Omental fat pad (tissue), 3 donors: ENCODE measurements at regions not wholly inside any gene's neighbourhood (a gene's known extent, or its start where the extent isn't known, plus 50 kb on each side); places are given as distances from the start of the nearest gene placed in this dataset.

Experiments used
- ATAC-seq: fragments of 150-250 bp; one replicate; pipeline ENCODE4 v1.9.1; 2016; ENCODE audit warnings: mild to moderate bottlenecking, moderate library complexity; ENCODE audit not compliant: low FRiP score
- DNase-seq: peaks from one replicate; pipeline ENCODE4 v3.0.0-alpha.2; 2019; ENCODE audit warnings: low spot score
- CTCF ChIP-seq, 3 donors: fragments of 450-650 bp; IDR thresholded peaks; one replicate each; pipeline ENCODE4 v1.5.1; 2016 to 2017; ENCODE audit warnings: antibody characterized with exemption in 3 of 3, mild to moderate bottlenecking in 3 of 3, moderate library complexity in 2 of 3

DNA sequence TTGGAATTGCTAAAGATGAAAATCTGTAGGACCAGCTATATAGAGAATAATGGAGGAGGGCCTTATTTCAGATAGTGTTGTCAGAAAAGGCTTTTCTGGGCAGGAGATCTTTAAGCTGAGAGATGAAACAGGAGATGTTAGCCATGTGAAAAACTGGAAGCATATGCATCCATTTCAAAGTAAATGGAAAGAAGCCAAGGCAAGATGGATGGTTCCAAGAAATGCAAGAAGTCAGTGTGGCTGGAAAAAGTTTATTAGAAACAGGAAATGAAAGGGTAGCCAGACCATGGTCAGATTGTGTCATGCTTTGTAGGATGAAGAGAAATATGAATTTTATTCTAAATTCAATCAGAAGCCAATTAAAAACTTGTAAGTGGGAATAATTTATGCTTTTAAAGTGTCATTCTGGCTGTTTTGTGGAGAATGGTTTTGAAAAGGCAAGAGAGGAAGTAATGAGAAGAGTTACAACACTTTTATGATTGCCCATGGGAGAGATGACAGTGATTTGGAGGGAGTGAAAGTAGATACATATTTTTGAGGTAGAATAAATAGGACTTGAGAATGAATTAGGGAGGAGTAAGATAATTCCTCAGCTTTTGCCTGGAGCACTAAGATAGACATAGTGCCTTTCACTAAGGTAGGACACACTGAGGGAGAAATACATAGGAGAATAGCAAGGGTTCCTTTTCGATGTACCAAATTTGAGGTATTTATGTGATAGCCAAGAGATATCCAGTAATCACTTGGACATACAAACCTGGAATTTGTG, 620.1 kb downstream of the HTR1B start:
- DNase-seq (no peak), ATAC-seq (peak; percentile 66)
- TF ChIP-seq CTCF (IDR thresholded peaks at IDR 0.05) = no peak

- TF ChIP-seq CTCF (IDR thresholded peaks at IDR 0.05) = no peak
- no peak for ATAC-seq
- no peak for DNase-seq
Measured at GRCh38 chr6:76840865-76841264, 622.4 kb downstream of the HTR1B start.

DNA sequence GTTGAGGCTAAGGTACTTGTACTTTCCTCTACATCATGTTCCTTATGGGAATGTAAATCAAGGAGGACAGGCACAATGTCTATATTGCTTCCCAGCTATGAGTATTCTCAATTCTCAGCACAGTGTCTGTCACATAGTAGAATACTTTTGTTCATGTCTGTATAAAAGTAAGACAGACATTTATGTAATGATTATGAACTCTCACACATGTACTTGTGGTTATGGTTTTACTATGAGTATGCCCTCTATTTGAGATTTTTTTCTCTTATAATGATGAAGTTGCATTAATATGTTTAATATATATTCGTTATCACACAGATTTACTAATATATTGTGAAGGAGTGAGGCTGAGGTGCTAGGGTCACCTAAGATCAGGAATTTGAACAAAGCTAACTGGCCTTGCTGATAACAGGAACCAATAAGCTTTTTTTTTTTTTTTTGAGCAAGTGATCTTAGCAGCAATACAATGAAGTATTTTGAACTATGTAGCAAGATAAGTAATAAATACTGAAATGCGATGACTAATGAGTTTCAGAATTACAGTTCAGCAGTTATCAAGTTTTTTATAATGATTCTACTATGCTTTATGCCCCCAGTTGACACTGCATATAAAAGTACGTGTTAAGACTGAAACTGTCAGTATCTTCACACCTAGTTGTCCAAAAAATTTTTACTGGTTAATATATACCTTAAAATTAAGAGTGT, 623.1 kb downstream of the HTR1B start:
- no peak for TF ChIP-seq CTCF (IDR thresholded peaks at IDR 0.05)
- DNase-seq = no peak
- ATAC-seq = no peak

DNA sequence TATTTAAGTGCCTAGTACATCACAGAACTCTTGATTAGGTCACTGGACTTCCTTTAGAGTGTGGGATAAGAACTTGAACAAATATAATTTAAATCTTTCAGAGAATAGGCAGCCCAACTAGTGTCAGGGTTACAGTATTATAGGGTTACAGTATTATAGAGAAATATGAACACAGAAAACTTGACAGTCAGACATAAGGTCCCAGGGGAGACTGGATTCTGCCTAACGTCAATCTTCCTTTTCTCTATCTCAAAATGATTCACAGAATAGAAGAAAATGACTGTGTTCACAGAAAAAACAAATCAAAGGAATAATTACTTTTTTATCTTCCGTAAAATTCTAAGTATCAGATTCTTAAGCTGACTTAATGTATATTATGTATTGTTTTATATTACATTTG, 623.8 kb downstream of the HTR1B start:
- ATAC-seq (no peak), DNase-seq (no peak)
- TF ChIP-seq CTCF (IDR thresholded peaks at IDR 0.05) = no peak

DNA sequence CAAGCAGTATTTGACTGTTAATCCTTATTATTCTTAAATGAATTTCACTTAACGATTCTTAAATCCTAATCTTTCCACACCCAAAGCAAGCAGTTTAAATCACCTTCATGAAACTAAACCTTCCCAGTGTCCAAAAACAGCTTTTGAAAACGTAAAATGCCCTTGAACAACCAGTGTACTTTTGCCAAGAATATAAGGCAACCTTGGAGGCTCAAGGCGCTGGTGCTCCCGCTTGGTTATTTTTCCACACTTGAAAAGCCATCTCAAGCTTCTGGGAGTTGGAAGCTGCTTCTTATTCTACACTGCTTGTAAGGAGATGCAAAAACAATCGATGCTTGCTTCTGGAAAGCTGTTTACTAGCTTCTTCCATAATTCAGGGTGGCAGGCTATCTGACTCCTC, 625.7 kb downstream of the HTR1B start:
- DNase-seq = no peak
- no peak for TF ChIP-seq CTCF (IDR thresholded peaks at IDR 0.05)
- ATAC-seq = no peak

GRCh38 chr6:76835695-76836094, 627.6 kb downstream of the HTR1B start:
- no peak for TF ChIP-seq CTCF (IDR thresholded peaks at IDR 0.05)
- no peak for DNase-seq
- no peak for ATAC-seq

DNA sequence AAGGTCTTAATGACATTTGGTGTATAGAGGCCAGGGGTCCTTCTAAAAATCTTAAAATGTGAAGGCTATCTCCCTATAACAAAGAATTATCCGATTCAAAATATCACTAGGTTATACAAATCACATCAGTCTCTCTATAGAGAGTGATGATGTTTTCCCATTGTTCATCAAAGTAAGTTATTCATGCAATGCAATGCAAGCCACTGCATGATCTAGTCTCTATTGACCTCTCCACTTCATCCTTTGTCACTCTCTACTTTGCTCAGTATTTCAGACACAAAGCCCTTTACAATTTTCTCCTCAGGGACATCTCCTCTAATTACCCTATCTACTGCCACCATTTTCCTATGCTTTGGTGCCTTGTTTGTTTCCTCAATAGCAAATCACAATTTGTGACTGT, 628.0 kb downstream of the HTR1B start:
- no peak for DNase-seq
- TF ChIP-seq CTCF (IDR thresholded peaks at IDR 0.05) = no peak
- ATAC-seq = no peak
